Loucy (cell line): ENCODE measurements at regions not wholly inside any gene's neighbourhood (a gene's known extent, or its start where the extent isn't known, plus 50 kb on each side); places are given as distances from the start of the nearest gene placed in this dataset.

Source experiments
- CTCF ChIP-seq: fragments of 200-600 bp; sonication (generic); conservative IDR thresholded peaks from 2 replicates; pipeline ENCODE4 v1.5.1; 2014; ENCODE audit warnings: mild to moderate bottlenecking, antibody characterized with exemption, low read length
- EZH2phosphoT487 ChIP-seq: fragments of 200-600 bp; IDR thresholded peaks from 2 replicates; pipeline ENCODE4 v1.6.1; 2018; ENCODE audit warnings: antibody characterized with exemption, mild to moderate bottlenecking, moderate library complexity, borderline replicate concordance

GRCh38 chr2:88866756-88867155, 175.3 kb downstream of the RPIA start:
- no peak for TF ChIP-seq CTCF
- no peak for TF ChIP-seq EZH2phosphoT487
